T47D (cell line): ENCODE measurements at regions not wholly inside any gene's neighbourhood (a gene's known extent, or its start where the extent isn't known, plus 50 kb on each side); places are given as distances from the start of the nearest gene placed in this dataset.
"Not testable (repeated sequence)": the region's sequence is repeated elsewhere in the genome, so short reads cannot be mapped to it uniquely, and the experiment has no call there.

Source experiments
- DNase-seq, 2 experiments: peaks; one replicate each; pipeline versions ENCODE4 v3.0.0 to v3.0.0-alpha.2; 2011 to 2012; ENCODE audit warnings: low read depth in 1 of 2, low spot score in 1 of 2
- JUND ChIP-seq: IDR thresholded peaks from 2 replicates; pipeline ENCODE4 v1.6.1; 2012; ENCODE audit warnings: low read depth
- in situ Hi-C: cut with HindIII; loops from 2 replicates; pipeline ENCODE4 v1.10.0; 2016; ENCODE audit warnings: low sequenced_read_pairs, low pct_unique_long_range_greater_than_20kb

GRCh38 chr10:78658645-78659597 lies 409.8 kb upstream of the ZMIZ1 start:
- in situ Hi-C loops: no loop called here
- DNase-seq: no peak
- TF ChIP-seq JUND: no peak

- TF ChIP-seq JUND: no peak
- in situ Hi-C loops: no loop called here
- DNase-seq: no peak
Measured at GRCh38 chr10:78659598-78659967, 409.2 kb upstream of the ZMIZ1 start.

- in situ Hi-C loops: no loop called here
- TF ChIP-seq JUND: no peak
- no peak for DNase-seq
Measured at GRCh38 chr10:78660446-78661106, 408.2 kb upstream of the ZMIZ1 start.

GRCh38 chr10:78663721-78664120 lies 405.0 kb upstream of the ZMIZ1 start:
- in situ Hi-C loops: no loop called here
- no peak for DNase-seq
- no peak for TF ChIP-seq JUND

- in situ Hi-C loops: no loop called here
- DNase-seq: peak in 1 of 2 experiments; percentile 47
Measured at GRCh38 chr10:78664929-78665553, 403.7 kb upstream of the ZMIZ1 start.

GRCh38 chr10:78672918-78673317 lies 395.8 kb upstream of the ZMIZ1 start:
- DNase-seq: no peak
- no peak for TF ChIP-seq JUND
- in situ Hi-C loops: no loop called here

More at GRCh38 chr10:78664929-78665553, 403.7 kb upstream of the ZMIZ1 start:
- TF ChIP-seq JUND: no peak

GRCh38 chr10:78681141-78681540 lies 387.6 kb upstream of the ZMIZ1 start:
- in situ Hi-C loops, DNase-seq: not testable (repeated sequence)

DNA sequence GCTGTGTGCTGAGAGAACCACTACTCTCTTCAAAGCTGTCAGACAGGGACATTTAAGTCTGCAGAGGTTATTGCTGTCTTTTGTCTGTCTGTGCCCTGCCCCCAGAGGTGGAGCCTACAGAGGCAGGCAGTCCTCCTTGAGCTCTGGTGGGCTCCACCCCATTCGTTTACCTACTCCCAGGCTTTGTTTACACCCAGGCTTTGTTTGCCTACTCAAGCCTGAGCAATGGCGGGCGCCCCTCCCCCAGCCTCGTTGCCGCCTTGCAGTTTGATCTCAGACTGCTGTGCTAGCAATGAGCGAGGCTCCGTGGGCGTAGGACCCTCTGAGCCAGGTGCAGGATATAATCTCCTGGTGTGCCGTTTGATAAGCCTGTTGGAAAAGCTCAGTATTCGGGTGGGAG lies 386.8 kb upstream of the ZMIZ1 start:
- DNase-seq, in situ Hi-C loops: not testable (repeated sequence)

GRCh38 chr10:78684947-78685346 lies 383.8 kb upstream of the ZMIZ1 start:
- no peak for DNase-seq
- in situ Hi-C loops: no loop called here
- no peak for TF ChIP-seq JUND

DNA sequence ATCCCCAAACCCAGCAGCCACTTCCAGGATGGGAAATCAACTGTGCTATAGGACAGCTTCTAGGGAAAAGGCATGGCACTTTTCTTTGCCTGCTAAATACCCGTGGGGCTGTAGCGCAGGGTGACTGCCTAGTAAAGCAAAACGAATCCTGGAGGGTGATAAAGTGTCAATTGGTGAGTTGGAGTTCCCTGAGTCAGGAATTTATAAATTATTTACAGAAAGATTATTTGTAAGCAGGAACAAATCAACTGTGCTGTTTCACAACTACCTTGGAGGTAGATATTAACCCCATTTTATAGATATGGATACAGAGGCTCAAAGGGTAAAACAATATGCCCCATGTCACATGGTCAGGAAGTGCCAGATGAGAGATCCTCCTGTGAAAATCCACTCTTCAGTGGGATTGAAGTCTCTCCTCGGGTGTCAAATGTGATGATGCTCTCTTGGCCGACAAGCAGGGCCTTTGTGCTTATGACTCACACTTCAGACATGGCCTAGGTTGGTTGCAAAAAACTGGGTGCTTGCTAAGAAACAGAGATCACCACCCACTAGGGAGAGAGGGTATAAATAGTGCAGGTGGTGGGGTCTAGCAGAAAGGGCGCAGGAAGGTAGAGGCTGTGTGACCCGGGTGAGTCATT lies 383.2 kb upstream of the ZMIZ1 start:
- DNase-seq: no peak
- no peak for TF ChIP-seq JUND
- in situ Hi-C loops: no loop called here

- DNase-seq: no peak
- in situ Hi-C loops: no loop called here
- no peak for TF ChIP-seq JUND
Measured at GRCh38 chr10:78686444-78687060, 382.2 kb upstream of the ZMIZ1 start.

DNA sequence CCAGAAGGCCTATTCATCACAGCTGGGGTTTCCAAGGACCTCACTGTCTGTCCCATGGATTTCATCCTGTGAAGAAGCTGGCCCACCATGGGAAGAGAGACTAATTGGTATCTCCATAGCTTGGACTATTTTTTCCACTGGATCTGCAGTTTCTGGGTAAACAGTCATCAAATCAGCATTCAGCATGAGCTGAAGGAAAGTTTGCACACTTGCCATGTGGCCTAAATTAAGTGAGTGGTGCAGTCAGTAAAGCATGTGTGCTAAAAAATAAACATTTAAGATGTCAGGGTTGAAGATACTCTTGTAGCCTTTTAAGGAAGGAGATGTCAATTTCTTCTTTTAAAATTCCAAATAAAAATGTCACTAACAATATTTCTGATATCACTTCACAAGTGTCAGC lies 381.1 kb upstream of the ZMIZ1 start:
- in situ Hi-C loops: no loop called here
- no peak for TF ChIP-seq JUND
- DNase-seq: no peak
